ENCODE measurements at regions not wholly inside any gene's neighbourhood (a gene's known extent, or its start where the extent isn't known, plus 50 kb on each side); places are given as distances from the start of the nearest gene placed in this dataset.

DNA sequence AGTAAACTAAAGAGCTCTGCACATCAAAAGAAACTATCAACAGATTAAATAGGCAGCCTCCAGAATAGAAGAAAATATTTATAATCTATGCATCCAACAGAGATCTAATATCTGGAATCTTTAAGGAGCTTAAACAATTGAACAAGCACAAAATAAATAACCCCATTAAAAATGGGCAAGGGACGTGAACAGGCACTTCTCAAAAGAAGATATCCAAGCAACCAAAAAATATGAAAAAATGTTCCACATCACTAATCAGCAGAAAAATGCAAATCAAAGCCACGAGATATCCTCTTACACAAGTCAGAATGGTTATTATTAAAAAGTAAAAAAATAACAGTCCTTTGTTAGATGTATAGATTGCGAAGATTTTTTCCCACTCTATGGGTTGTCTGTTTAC, 109.1 kb upstream of the TRPC7 start:
- Histone ChIP-seq H4K8ac (ENCODE audit: extremely low read depth, insufficient read depth, low read length) (no peak overlapping the region), H3K27me3 (replicated peaks in 1 of 4; ENCODE audit: control insufficient read depth in 3 of 4, extremely low read depth in 1 of 4, insufficient read depth in 3 of 4, low read length in 3 of 4) (no peaks in the 10 kb centered on the region), H3K27ac (ENCODE audit: low read depth, low read length) (no peak overlapping the region), H3K14ac (ENCODE audit: insufficient read length) (no peak overlapping the region), H3K4me1 (replicated peaks in 1 of 4; ENCODE audit: control insufficient read depth in 3 of 4, insufficient read depth in 4 of 4, low read length in 3 of 4) (no peaks in the 10 kb centered on the region), H2BK120ac (replicated peaks; ENCODE audit: low read depth, low read length) (no peak overlapping the region), H2AK5ac (ENCODE audit: low read depth, low read length) (no peak overlapping the region), H3K18ac (ENCODE audit: extremely low read depth, low read length) (no peak overlapping the region), H3K79me2 (ENCODE audit: control insufficient read depth in 1 of 2, insufficient read depth in 2 of 2, low read length in 2 of 2) (no peaks in the 10 kb centered on the region), H4K20me1 (replicated peaks in 1 of 2; ENCODE audit: control insufficient read depth in 1 of 2, insufficient read depth in 2 of 2, low read length in 2 of 2) (no peaks in the 10 kb centered on the region), H2BK12ac (ENCODE audit: low read depth, low read length) (no peak overlapping the region), H2AFZ (ENCODE audit: low read length) (no peak overlapping the region), H2BK15ac (ENCODE audit: low read length) (no peak overlapping the region), H4K5ac (ENCODE audit: insufficient read length, low read depth, low read length) (no peak overlapping the region), H3K36me3 (ENCODE audit: control insufficient read depth in 2 of 4, insufficient read depth in 4 of 4, low read length in 3 of 4) (no peaks in the 10 kb centered on the region), H4K91ac (replicated peaks; ENCODE audit: insufficient read length, low read length) (no peak overlapping the region), H3K4me3 (ENCODE audit: extremely low read depth in 1 of 4, insufficient read depth in 2 of 4, low read depth in 3 of 4, low read length in 4 of 4) (no peak overlapping the region), H3K23ac (ENCODE audit: insufficient read length) (no peak overlapping the region), H3K9me3 (ENCODE audit: insufficient read depth in 2 of 2, low read depth in 1 of 2, low read length in 1 of 2) (no peaks in the 10 kb centered on the region; a peak in 3 of 4 replicates), H2BK20ac (ENCODE audit: low read length) (no peak overlapping the region), H3K4me2 (ENCODE audit: insufficient read depth in 1 of 2, low read depth in 2 of 2, low read length in 2 of 2) (no peak overlapping the region), H3K4ac (replicated peaks; ENCODE audit: insufficient read length, low read depth, low read length) (no peak overlapping the region), H3K79me1 (ENCODE audit: low read depth, low read length) (no peaks in the 10 kb centered on the region), H2BK5ac (ENCODE audit: low read depth, low read length) (no peak overlapping the region), H3K56ac (replicated peaks; ENCODE audit: insufficient read length, low read depth, low read length) (no peak overlapping the region), H3K9ac (replicated peaks in 1 of 4; ENCODE audit: extremely low read depth in 1 of 4, low read depth in 3 of 4, low read length in 3 of 4) (no peak overlapping the region), H3K23me2 (ENCODE audit: low read depth, low read length) (no peaks in the 10 kb centered on the region; the same call in 1 of the 2 replicates)
- no peak for TF ChIP-seq POU5F1 (IDR thresholded peaks at IDR 0.05; ENCODE audit: low read depth, low read length)
- no peak for TF ChIP-seq CHD1 (IDR thresholded peaks at IDR 0.05; ENCODE audit: low read depth, low read length)
- TF ChIP-seq EGR1 (IDR thresholded peaks at IDR 0.05; ENCODE audit: borderline replicate concordance, low read depth, low read length) = no peak
- TF ChIP-seq SAP30 (IDR thresholded peaks at IDR 0.05; ENCODE audit: insufficient read depth, insufficient replicate concordance, low read length) = no peak
- no peak for TF ChIP-seq CTBP2 (IDR thresholded peaks at IDR 0.05; ENCODE audit: borderline replicate concordance, insufficient read depth, insufficient read length, low read length)
- no peak for TF ChIP-seq CREB1 (IDR thresholded peaks at IDR 0.05)
- TF ChIP-seq, protein P1, sequence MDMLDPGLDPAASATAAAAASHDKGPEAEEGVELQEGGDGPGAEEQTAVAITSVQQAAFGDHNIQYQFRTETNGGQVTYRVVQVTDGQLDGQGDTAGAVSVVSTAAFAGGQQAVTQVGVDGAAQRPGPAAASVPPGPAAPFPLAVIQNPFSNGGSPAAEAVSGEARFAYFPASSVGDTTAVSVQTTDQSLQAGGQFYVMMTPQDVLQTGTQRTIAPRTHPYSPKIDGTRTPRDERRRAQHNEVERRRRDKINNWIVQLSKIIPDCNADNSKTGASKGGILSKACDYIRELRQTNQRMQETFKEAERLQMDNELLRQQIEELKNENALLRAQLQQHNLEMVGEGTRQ (IDR thresholded peaks at IDR 0.05; ENCODE audit: low read length) = no peak
- no peak for TF ChIP-seq GTF2F1 (IDR thresholded peaks at IDR 0.05; ENCODE audit: borderline replicate concordance, low read depth, low read length)
- TF ChIP-seq EZH2 (IDR thresholded peaks at IDR 0.05; ENCODE audit: low read depth, low read length, severe bottlenecking) = no peak
- TF ChIP-seq BACH1 (IDR thresholded peaks at IDR 0.05; ENCODE audit: low read length) = no peak
- TF ChIP-seq RXRA (IDR thresholded peaks at IDR 0.05; ENCODE audit: insufficient read depth, low read depth, low read length) = no peak
- no peak for TF ChIP-seq KDM1A (IDR thresholded peaks at IDR 0.05; ENCODE audit: borderline replicate concordance, low read length)
- CTCF ChIA-PET (ENCODE audit: partially characterized antibody) = no interaction called here
- WGBS, 2 experiments (ENCODE audit: extremely low coverage in 1 of 2, insufficient coverage in 1 of 2, insufficient read length in 1 of 2, insufficient replicate concordance in 2 of 2, low coverage in 1 of 2, low lambda C conversion rate in 2 of 2, missing lambda C conversion rate in 1 of 2) = 90% methylated on average over 3 of the region's 3 CpGs; no CpG with 5 or more reads in 1 of the 2 experiments
- no peak for FAIRE-seq
- DNase-seq (ENCODE audit: low read depth in 1 of 2, low spot score in 2 of 2) = no peak
- POLR2A ChIA-PET (ENCODE audit: partially characterized antibody) = no interaction called here

All from H1 (cell line).